CD4-positive, alpha-beta T cell (primary cell): ENCODE measurements at regions not wholly inside any gene's neighbourhood (a gene's known extent, or its start where the extent isn't known, plus 50 kb on each side); places are given as distances from the start of the nearest gene placed in this dataset.
A peak's percentile ranks its signal among the peaks of the same experiment; 100 is the strongest.

Source experiments
- ATAC-seq: fragments of 200-7000 bp; cut with Tn5 transposase; one replicate; pipeline ENCODE4 v1.10.0; 2022; ENCODE audit warnings: mild to moderate bottlenecking; ENCODE audit not compliant: poor library complexity
- CTCF ChIA-PET: fragments of 350-600 bp; sonication (Branson Sonifier 250); formaldehyde crosslinking; loops from one replicate; lab custom pipeline; 2021; ENCODE audit warnings: antibody characterized with exemption, inconsistent platforms; lab: Charles Lee
- POLR2A ChIA-PET: fragments of 350-600 bp; sonication (Branson Sonifier 250); formaldehyde crosslinking; loops from one replicate; lab custom pipeline; 2021; ENCODE audit warnings: antibody characterized with exemption, inconsistent platforms; lab: Charles Lee
- DNase-seq, 14 experiments: peaks; one replicate each; pipeline ENCODE4 v3.0.0-alpha.2; 2013 to 2020; ENCODE audit warnings: mixed read lengths in 2 of 14
- H3K27ac ChIP-seq, 2 donors: one replicate each; pipeline versions ENCODE4 v1.5.1 to v1.7.0; 2013; ENCODE audit warnings: low read length in 2 of 2, low read depth in 1 of 2, mild to moderate bottlenecking in 1 of 2
- H3K27me3 ChIP-seq, 2 experiments: 1 replicate in 1 of 2; 2 replicates in 1 of 2; pipeline versions ENCODE4 v1.6.1 to v1.7.0; 2013; ENCODE audit warnings: low read length in 2 of 2, control low read depth in 1 of 2, mild to moderate bottlenecking in 1 of 2, moderate library complexity in 1 of 2; ENCODE audit not compliant: insufficient read depth in 2 of 2, control insufficient read depth in 1 of 2
- H3K36me3 ChIP-seq: one replicate; pipeline ENCODE4 v1.6.1; 2013; ENCODE audit warnings: low read length, control low read depth; ENCODE audit not compliant: insufficient read depth
- H3K4me1 ChIP-seq: one replicate; pipeline ENCODE4 v1.6.1; 2013; ENCODE audit warnings: low read length, control low read depth; ENCODE audit not compliant: insufficient read depth
- H3K4me3 ChIP-seq: one replicate; pipeline ENCODE4 v1.5.1; 2013; ENCODE audit warnings: mild to moderate bottlenecking, low read length, moderate library complexity
- H3K9me3 ChIP-seq, 2 experiments: 1 replicate in 1 of 2; 2 replicates in 1 of 2; pipeline versions ENCODE4 v1.6.1 to v1.7.0; 2013; ENCODE audit warnings: low read length in 2 of 2, mild to moderate bottlenecking in 2 of 2, control low read depth in 1 of 2, moderate library complexity in 1 of 2; ENCODE audit not compliant: control insufficient read depth in 1 of 2, insufficient read depth in 1 of 2
- H3K27ac Mint-ChIP-seq: one replicate; pipeline ENCODE4 v1.8.0; 2020; ENCODE audit warnings: mixed read lengths
- H3K27me3 Mint-ChIP-seq: one replicate; pipeline ENCODE4 v1.8.0; 2021; ENCODE audit warnings: mixed read lengths
- H3K36me3 Mint-ChIP-seq: one replicate; pipeline ENCODE4 v1.8.0; 2021; ENCODE audit warnings: low read depth, mixed read lengths
- H3K4me1 Mint-ChIP-seq: one replicate; pipeline ENCODE4 v1.8.0; 2021; ENCODE audit warnings: low read depth, mixed read lengths
- H3K4me3 Mint-ChIP-seq: one replicate; pipeline ENCODE4 v1.8.0; 2020; ENCODE audit warnings: mild to moderate bottlenecking, mixed read lengths
- H3K9me3 Mint-ChIP-seq: one replicate; pipeline ENCODE4 v1.8.0; 2020; ENCODE audit warnings: mixed read lengths
- intact Hi-C, 2 experiments: fragments of 100-400 bp; cut with DNase I in 1 of 2; cut with micrococcal nuclease in 1 of 2; formaldehyde crosslinking; loops; one replicate each; pipeline versions ENCODE4 v1.15.1 to v1.9.0; 2023 to 2025; cut with DNase I, micrococcal nuclease
- TF ChIP-seq, protein P1 (sequence below): fragments of 200-600 bp; IDR thresholded peaks from one replicate; pipeline ENCODE4 v1.8.0; 2022; ENCODE audit warnings: antibody characterized with exemption, mild to moderate bottlenecking

DNA sequence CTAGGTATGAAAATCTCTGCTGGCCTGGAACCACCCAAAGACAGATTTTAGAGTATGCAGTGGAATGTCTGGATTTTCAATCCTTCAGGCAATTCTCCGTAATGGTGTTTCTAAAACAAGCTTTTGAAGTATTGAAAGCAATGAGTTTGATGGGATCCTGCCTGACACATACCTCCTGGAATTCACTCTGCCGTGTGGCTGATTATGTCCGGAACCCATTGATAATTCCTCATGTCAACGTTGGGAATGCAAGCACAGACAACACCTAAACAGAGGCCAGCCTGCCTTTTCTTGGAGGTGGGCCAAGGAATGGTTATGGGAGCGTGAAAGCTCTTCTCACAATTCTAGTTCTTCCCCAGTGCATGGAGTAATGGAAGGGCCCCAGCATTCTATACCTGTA, 168.9 kb upstream of the HMCN1 start:
- H3K4me1 ChIP-seq = peaks cover 55% of the 10 kb centered on the region
- H3K4me1 Mint-ChIP-seq = peaks cover 95% of the 10 kb centered on the region
- H3K4me3 Mint-ChIP-seq = no peak overlapping the region

DNA sequence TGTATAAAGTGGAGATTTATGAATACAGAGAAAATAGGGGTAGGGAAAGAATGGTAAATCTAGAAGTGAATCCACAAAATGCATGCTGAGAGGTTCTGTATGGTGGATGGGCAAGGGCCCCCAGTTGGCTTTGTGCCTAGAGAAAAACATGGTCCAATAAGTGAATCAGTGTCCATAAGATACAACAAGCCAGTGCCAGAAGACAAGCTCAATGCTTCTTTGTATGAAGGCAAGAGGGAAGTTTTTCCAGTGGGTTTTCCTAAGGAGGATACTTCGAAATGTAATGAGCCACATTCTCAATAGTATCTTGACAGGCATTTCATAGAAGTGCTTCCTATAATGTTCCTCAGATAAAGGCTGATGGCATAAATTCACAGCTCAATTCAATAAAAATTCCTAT, 169.4 kb upstream of the HMCN1 start:
- ATAC-seq (no peak), DNase-seq (no peak)
- Histone ChIP-seq H3K36me3 (no peaks in the 10 kb centered on the region), H3K27me3 (no peaks in the 10 kb centered on the region), H3K4me3 (no peak overlapping the region), H3K9me3 (no peaks in the 10 kb centered on the region), H3K4me1 (peaks cover 57% of the 10 kb centered on the region), H3K27ac (no peak overlapping the region)
- Mint-ChIP-seq H3K9me3 (no peaks in the 10 kb centered on the region), H3K36me3 (no peaks in the 10 kb centered on the region), H3K4me1 (peaks cover 95% of the 10 kb centered on the region), H3K27ac (peak overlapping the region; percentile 94), H3K4me3 (peak overlapping the region; percentile 31), H3K27me3 (no peaks in the 10 kb centered on the region)
- intact Hi-C loops = loop anchor here (5.0 to 10.0 kb wide), 5 partner anchors 107 to 823 kb away; partner anchors contain the start of genes SWT1 (in 2 of the 2), TRMT1L (in 2 of the 2), EDEM3 (in 1 of the 2) and IVNS1ABP (in 1 of the 2)
- TF ChIP-seq, protein P1, sequence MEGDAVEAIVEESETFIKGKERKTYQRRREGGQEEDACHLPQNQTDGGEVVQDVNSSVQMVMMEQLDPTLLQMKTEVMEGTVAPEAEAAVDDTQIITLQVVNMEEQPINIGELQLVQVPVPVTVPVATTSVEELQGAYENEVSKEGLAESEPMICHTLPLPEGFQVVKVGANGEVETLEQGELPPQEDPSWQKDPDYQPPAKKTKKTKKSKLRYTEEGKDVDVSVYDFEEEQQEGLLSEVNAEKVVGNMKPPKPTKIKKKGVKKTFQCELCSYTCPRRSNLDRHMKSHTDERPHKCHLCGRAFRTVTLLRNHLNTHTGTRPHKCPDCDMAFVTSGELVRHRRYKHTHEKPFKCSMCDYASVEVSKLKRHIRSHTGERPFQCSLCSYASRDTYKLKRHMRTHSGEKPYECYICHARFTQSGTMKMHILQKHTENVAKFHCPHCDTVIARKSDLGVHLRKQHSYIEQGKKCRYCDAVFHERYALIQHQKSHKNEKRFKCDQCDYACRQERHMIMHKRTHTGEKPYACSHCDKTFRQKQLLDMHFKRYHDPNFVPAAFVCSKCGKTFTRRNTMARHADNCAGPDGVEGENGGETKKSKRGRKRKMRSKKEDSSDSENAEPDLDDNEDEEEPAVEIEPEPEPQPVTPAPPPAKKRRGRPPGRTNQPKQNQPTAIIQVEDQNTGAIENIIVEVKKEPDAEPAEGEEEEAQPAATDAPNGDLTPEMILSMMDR = no peak
- ChIA-PET POLR2A (no interaction called here), CTCF (interaction anchor here (3.0 to 4.6 kb wide), 2 partner anchors 31 to 248 kb away, joined by 18 to 26 read pairs; partner anchors contain the start of gene IVNS1ABP)

More for the DNA sequence above, 168.9 kb upstream of the HMCN1 start:
- Histone ChIP-seq H3K27me3 (no peaks in the 10 kb centered on the region), H3K36me3 (no peaks in the 10 kb centered on the region), H3K27ac (peak overlapping the region in 1 of 2 donors; percentile 30), H3K4me3 (no peak overlapping the region), H3K9me3 (no peaks in the 10 kb centered on the region)
- CTCF ChIA-PET = interaction anchor here (3.0 to 4.6 kb wide), 2 partner anchors 31 to 248 kb away, joined by 18 to 26 read pairs; partner anchors contain the start of gene IVNS1ABP
- no peaks in the 10 kb centered on the region for H3K36me3 Mint-ChIP-seq
- intact Hi-C loops = loop anchor here (5.0 to 10.0 kb wide), 4 partner anchors 107 to 823 kb away; partner anchors contain the start of genes SWT1 (in 2 of the 2), TRMT1L (in 2 of the 2) and EDEM3 (in 1 of the 2)
- H3K27me3 Mint-ChIP-seq = no peaks in the 10 kb centered on the region
- peak overlapping the region; percentile 94 for H3K27ac Mint-ChIP-seq
- ATAC-seq (no peak), DNase-seq (no peak)
- POLR2A ChIA-PET = interaction anchor here (1.0 to 2.7 kb wide), 3 partner anchors 30 to 248 kb away, joined by 3 to 55 read pairs (median 9); partner anchors contain the start of gene IVNS1ABP
- no peaks in the 10 kb centered on the region for H3K9me3 Mint-ChIP-seq
- TF ChIP-seq, protein P1 = no peak

DNA sequence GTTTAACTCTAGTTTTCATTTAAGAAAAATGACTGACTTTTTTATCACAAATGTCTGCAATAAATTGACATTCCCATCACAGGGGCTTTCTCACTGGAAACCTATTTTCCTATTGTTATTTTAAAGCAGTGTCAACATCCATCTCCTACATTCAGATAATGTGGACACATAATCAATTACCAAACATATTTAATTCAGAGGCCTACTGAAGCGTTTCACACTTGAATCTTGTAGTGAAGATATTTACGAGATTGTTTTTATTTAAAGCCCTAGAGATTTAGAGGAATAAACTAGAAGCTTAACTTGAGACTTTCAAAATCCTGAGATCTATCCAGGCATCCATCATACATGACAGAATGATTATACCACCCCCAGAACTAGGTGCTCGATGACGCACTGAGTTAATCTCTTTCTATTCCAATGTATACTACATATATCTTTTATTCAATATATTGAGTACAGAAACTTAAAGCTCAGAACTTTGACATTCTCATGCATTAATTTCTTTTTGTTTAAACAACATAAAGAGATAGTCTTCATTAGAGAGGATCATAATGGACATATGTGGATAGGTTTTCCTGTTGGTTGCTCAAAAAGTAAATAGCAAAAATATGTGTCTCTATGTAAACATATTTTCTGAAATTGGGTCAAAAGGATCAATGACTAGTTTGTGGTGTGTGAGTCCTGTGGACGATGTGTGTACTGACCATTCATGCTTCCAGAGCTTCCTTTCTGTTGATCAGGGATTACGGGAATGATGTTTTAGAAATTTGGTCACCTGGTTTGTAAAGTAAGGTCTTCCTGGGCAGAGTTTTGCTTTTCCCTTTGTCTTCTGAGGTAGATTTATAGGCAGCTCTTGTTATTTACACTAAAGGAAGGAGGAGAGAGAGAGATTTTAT, 171.5 kb upstream of the HMCN1 start:
- Mint-ChIP-seq H3K27ac (peak overlapping the region; percentile 63), H3K27me3 (no peaks in the 10 kb centered on the region), H3K4me3 (no peak overlapping the region), H3K4me1 (peaks cover 82% of the 10 kb centered on the region), H3K36me3 (no peaks in the 10 kb centered on the region), H3K9me3 (no peaks in the 10 kb centered on the region)
- POLR2A ChIA-PET = interaction anchor here (0.8 to 1.5 kb wide), 2 partner anchors 11 to 247 kb away, joined by 3 read pairs; no protein-coding TSS in a partner anchor
- Histone ChIP-seq H3K27me3 (no peaks in the 10 kb centered on the region), H3K36me3 (no peaks in the 10 kb centered on the region), H3K27ac (no peak overlapping the region), H3K4me3 (no peak overlapping the region), H3K9me3 (no peaks in the 10 kb centered on the region), H3K4me1 (peaks cover 48% of the 10 kb centered on the region)
- CTCF ChIA-PET = interaction anchor here (1.3 to 2.0 kb wide), 3 partner anchors 11 to 33 kb away, joined by 4 to 9 read pairs (median 9); no protein-coding TSS in a partner anchor
- ATAC-seq (no peak), DNase-seq (no peak)
- TF ChIP-seq, protein P1 = no peak
- intact Hi-C loops = loop anchor here (5.0 to 10.0 kb wide), 3 partner anchors 245 to 808 kb away; partner anchors contain the start of genes SWT1 (in 2 of the 2), TRMT1L (in 2 of the 2), EDEM3 (in 1 of the 2) and IVNS1ABP (in 1 of the 2)
